SK-N-SH (cell line): ENCODE measurements at regions not wholly inside any gene's neighbourhood (a gene's known extent, or its start where the extent isn't known, plus 50 kb on each side); places are given as distances from the start of the nearest gene placed in this dataset.

ENCODE experiments used
- CTCF ChIA-PET: fragments of 300-600, 350-600 bp; formaldehyde crosslinking; extraction: SDS; loops from one replicate; lab custom pipeline; 2021; lab: Yijun Ruan, JAX
- POLR2A ChIA-PET: fragments of 350-600 bp; sonication (Branson Sonifier 250); formaldehyde crosslinking; extraction: SDS; loops from one replicate; lab custom pipeline; 2020; ENCODE audit warnings: antibody characterized with exemption, inconsistent platforms; lab: Yijun Ruan, JAX
- DNase-seq: peaks from one replicate; pipeline ENCODE4 v3.0.0; 2012
- H2AFZ ChIP-seq: fragments of 200-600 bp; sonication (generic); 2 replicates; pipeline ENCODE4 v1.8.1; 2016; ENCODE audit warnings: antibody characterized with exemption, mild to moderate bottlenecking, low read depth
- H3F3A ChIP-seq: fragments of 200-600 bp; sonication (generic); replicated peaks from 2 replicates; pipeline ENCODE3; 2016; ENCODE audit warnings: antibody characterized with exemption, mild to moderate bottlenecking; ENCODE audit not compliant: insufficient read depth
- H3K27ac ChIP-seq, 2 experiments: fragments of 200-500 bp in 1 of 2; fragments of 200-600 bp in 1 of 2; sonication (Bioruptor generic) in 1 of 2; sonication (generic), shearing (Covaris generic) in 1 of 2; 2 replicates each; pipeline versions ENCODE4 v1.5.1 to v1.6.1; 2014 to 2016; ENCODE audit warnings: low read depth in 2 of 2, inconsistent platforms in 1 of 2, low read length in 1 of 2, mild to moderate bottlenecking in 1 of 2, mixed read lengths in 1 of 2
- H3K27me3 ChIP-seq: fragments of 200-600 bp; sonication (generic), shearing (Covaris generic); 2 replicates; pipeline ENCODE4 v1.6.1; 2016; ENCODE audit warnings: mixed run types; ENCODE audit not compliant: insufficient read depth
- H3K36me3 ChIP-seq, 2 experiments: fragments of 200-500 bp in 1 of 2; fragments of 200-600 bp in 1 of 2; sonication (Bioruptor generic) in 1 of 2; sonication (generic) in 1 of 2; replicated peaks in 1 of 2; 2 replicates each; pipeline versions ENCODE3 to v1.5.1; 2014 to 2016; ENCODE audit warnings: low read length in 1 of 2, mild to moderate bottlenecking in 1 of 2; ENCODE audit not compliant: insufficient read depth in 2 of 2, control insufficient read depth in 1 of 2
- H3K4me1 ChIP-seq, 2 experiments: fragments of 200-500 bp in 1 of 2; fragments of 200-600 bp in 1 of 2; sonication (Bioruptor generic) in 1 of 2; sonication (generic), shearing (Covaris generic) in 1 of 2; 2 replicates each; pipeline versions ENCODE4 v1.5.1 to v1.6.1; 2014 to 2016; ENCODE audit warnings: low read depth in 1 of 2, low read length in 1 of 2, mixed run types in 1 of 2; ENCODE audit not compliant: insufficient read depth in 2 of 2, control insufficient read depth in 1 of 2
- H3K4me2 ChIP-seq: fragments of 200-600 bp; sonication (generic), shearing (Covaris generic); 2 replicates; pipeline ENCODE4 v1.6.1; 2017; ENCODE audit warnings: mixed run types
- H3K4me3 ChIP-seq, 2 experiments: fragments of 200-500 bp in 1 of 2; fragments of 200-600 bp in 1 of 2; sonication (Bioruptor generic) in 1 of 2; sonication (generic), shearing (Covaris generic) in 1 of 2; 2 replicates each; pipeline versions ENCODE4 v1.5.1 to v1.8.1; 2014 to 2016; ENCODE audit warnings: low read depth in 2 of 2, inconsistent platforms in 1 of 2, low read length in 1 of 2, mild to moderate bottlenecking in 1 of 2, mixed read lengths in 1 of 2, moderate library complexity in 1 of 2
- H3K79me2 ChIP-seq: fragments of 200-600 bp; sonication (generic); 2 replicates; pipeline ENCODE4 v1.8.1; 2017; ENCODE audit warnings: mild to moderate bottlenecking; ENCODE audit not compliant: insufficient read depth
- H3K9ac ChIP-seq: fragments of 200-600 bp; sonication (generic); 2 replicates; pipeline ENCODE4 v1.6.1; 2017; ENCODE audit warnings: mixed run types
- H3K9me2 ChIP-seq: fragments of 200-600 bp; sonication (generic); 2 replicates; pipeline ENCODE4 v1.6.1; 2017; ENCODE audit warnings: mixed run types
- H3K9me3 ChIP-seq: fragments of 200-600 bp; sonication (generic); 2 replicates; pipeline ENCODE4 v1.6.1; 2017; ENCODE audit warnings: mixed run types, mild to moderate bottlenecking, moderate library complexity
- H4K20me1 ChIP-seq: fragments of 200-600 bp; sonication (generic); 2 replicates; pipeline ENCODE4 v1.6.1; 2017; ENCODE audit warnings: mild to moderate bottlenecking, mixed run types; ENCODE audit not compliant: insufficient read depth
- CHD2 ChIP-seq: fragments of 150-350 bp; IDR thresholded peaks from 2 replicates; pipeline ENCODE4 v1.6.1; 2018; ENCODE audit warnings: low read length; ENCODE audit not compliant: partially characterized antibody
- EZH2phosphoT487 ChIP-seq: fragments of 200-600 bp; sonication (generic); IDR thresholded peaks from 2 replicates; pipeline ENCODE4 v1.6.1; 2017; ENCODE audit warnings: low read depth, mixed run types, mild to moderate bottlenecking, antibody characterized with exemption, moderate library complexity, borderline replicate concordance
- FOSL2 ChIP-seq: IDR thresholded peaks from 2 replicates; pipeline ENCODE4 v1.4.0; 2012; ENCODE audit warnings: low read depth, mild to moderate bottlenecking, moderate library complexity, borderline replicate concordance
- FOXJ3 ChIP-seq: sonication (generic); formaldehyde crosslinking; IDR thresholded peaks from 2 replicates; pipeline ENCODE4 v1.5.1; 2020; ENCODE audit warnings: mild to moderate bottlenecking, missing genetic modification reagents
- GABPA ChIP-seq: IDR thresholded peaks from 2 replicates; pipeline ENCODE4 v1.4.0; 2012; ENCODE audit warnings: low read depth, mild to moderate bottlenecking
- GATA2 ChIP-seq: sonication (generic); formaldehyde crosslinking; IDR thresholded peaks from 2 replicates; pipeline ENCODE4 v1.5.0; 2020; ENCODE audit warnings: mild to moderate bottlenecking, missing genetic modification reagents
- JUND ChIP-seq: IDR thresholded peaks from 2 replicates; pipeline ENCODE4 v1.4.0; 2012
- REST ChIP-seq: IDR thresholded peaks from 2 replicates; pipeline ENCODE4 v1.6.1; 2012; ENCODE audit warnings: mild to moderate bottlenecking, low read depth, low read length, moderate library complexity
- RFX5 ChIP-seq: IDR thresholded peaks from 2 replicates; pipeline ENCODE4 v1.6.1; 2012; ENCODE audit warnings: mild to moderate bottlenecking, improper control_type of control experiment, low read length
- USF1 ChIP-seq: IDR thresholded peaks from 2 replicates; pipeline ENCODE4 v1.4.0; 2012; ENCODE audit warnings: low read depth, borderline replicate concordance
- ZBTB33 ChIP-seq: IDR thresholded peaks from 2 replicates; pipeline ENCODE4 v1.4.0; 2012; ENCODE audit warnings: low read depth, borderline replicate concordance
- WGBS: methylation state at CpG from one replicate; pipeline ENCODE4 v1.1.6; 2017; ENCODE audit warnings: low lambda C conversion rate; 5-methylcytosine and 5-hydroxymethylcytosine counted together
- TF ChIP-seq, protein P1 (sequence below): IDR thresholded peaks from 2 replicates; pipeline ENCODE4 v1.4.0; 2012; ENCODE audit warnings: low read depth

GRCh38 chr3:25313286-25313685, 114.8 kb upstream of the RARB start:
- H3K79me2 ChIP-seq, result no peaks in the 10 kb centered on the region
- no peaks in the 10 kb centered on the region for H3F3A ChIP-seq
- no peak overlapping the region for H3K9ac ChIP-seq
- H2AFZ ChIP-seq, result no peak overlapping the region
- DNase-seq, result no peak
- H3K4me3 ChIP-seq, result no peak overlapping the region
- H3K36me3 ChIP-seq, result no peaks in the 10 kb centered on the region
- H3K9me3 ChIP-seq, result no peaks in the 10 kb centered on the region
- no peak overlapping the region for H3K4me2 ChIP-seq
- no peaks in the 10 kb centered on the region for H3K27me3 ChIP-seq
- H3K4me1 ChIP-seq, result no peaks in the 10 kb centered on the region; a peak in 1 of 4 replicates
- POLR2A ChIA-PET, result no interaction called here
- TF ChIP-seq RFX5 (no peak), JUND (no peak), GATA2 (no peak), FOSL2 (no peak), CHD2 (no peak), FOXJ3 (CRISPR knock-in tag) (no peak)
- CTCF ChIA-PET, result interaction anchor here (0.6 kb wide), 1 partner anchor 121 kb away, joined by 3 read pairs; no protein-coding TSS in a partner anchor
- WGBS, result 31% methylated on average over 2 of the region's 2 CpGs
- no peaks in the 10 kb centered on the region for H4K20me1 ChIP-seq
- H3K27ac ChIP-seq, result no peak overlapping the region
- no peaks in the 10 kb centered on the region for H3K9me2 ChIP-seq

GRCh38 chr3:25324954-25325655, 103.0 kb upstream of the RARB start:
- TF ChIP-seq GABPA (no peak), JUND (no peak), EZH2phosphoT487 (no peak), ZBTB33 (no peak), REST (no peak), CHD2 (no peak), USF1 (no peak), GATA2 (no peak)
- TF ChIP-seq, protein P1, sequence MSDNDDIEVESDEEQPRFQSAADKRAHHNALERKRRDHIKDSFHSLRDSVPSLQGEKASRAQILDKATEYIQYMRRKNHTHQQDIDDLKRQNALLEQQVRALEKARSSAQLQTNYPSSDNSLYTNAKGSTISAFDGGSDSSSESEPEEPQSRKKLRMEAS, result no peak
- Histone ChIP-seq H3K27ac (no peak overlapping the region), H4K20me1 (no peaks in the 10 kb centered on the region), H3K4me1 (no peaks in the 10 kb centered on the region), H3K4me2 (no peak overlapping the region), H2AFZ (no peak overlapping the region), H3K9ac (no peak overlapping the region), H3K27me3 (no peaks in the 10 kb centered on the region), H3K9me2 (no peaks in the 10 kb centered on the region), H3K79me2 (no peaks in the 10 kb centered on the region), H3K4me3 (no peak overlapping the region), H3F3A (no peaks in the 10 kb centered on the region), H3K9me3 (no peaks in the 10 kb centered on the region), H3K36me3 (no peaks in the 10 kb centered on the region)
- DNase-seq, result no peak
- ChIA-PET POLR2A (no interaction called here), CTCF (interaction anchor here (1.0 kb wide), 1 partner anchor 14 kb away, joined by 6 read pairs; no protein-coding TSS in a partner anchor)
- 64% methylated on average over 7 of the region's 7 CpGs for WGBS
